ENCODE measurements at regions not wholly inside any gene's neighbourhood (a gene's known extent, or its start where the extent isn't known, plus 50 kb on each side); places are given as distances from the start of the nearest gene placed in this dataset.

- TF ChIP-seq POLR2A (IDR thresholded peaks at IDR 0.05) (no peak), CTCF (IDR thresholded peaks at IDR 0.05) (no peak)
Measured at GRCh38 chr3:135897715-135898114, 67.8 kb upstream of the PPP2R3A start.

All from uterus (tissue), 2 donors.